ENCODE measurements at regions not wholly inside any gene's neighbourhood (a gene's known extent, or its start where the extent isn't known, plus 50 kb on each side); places are given as distances from the start of the nearest gene placed in this dataset.

DNA sequence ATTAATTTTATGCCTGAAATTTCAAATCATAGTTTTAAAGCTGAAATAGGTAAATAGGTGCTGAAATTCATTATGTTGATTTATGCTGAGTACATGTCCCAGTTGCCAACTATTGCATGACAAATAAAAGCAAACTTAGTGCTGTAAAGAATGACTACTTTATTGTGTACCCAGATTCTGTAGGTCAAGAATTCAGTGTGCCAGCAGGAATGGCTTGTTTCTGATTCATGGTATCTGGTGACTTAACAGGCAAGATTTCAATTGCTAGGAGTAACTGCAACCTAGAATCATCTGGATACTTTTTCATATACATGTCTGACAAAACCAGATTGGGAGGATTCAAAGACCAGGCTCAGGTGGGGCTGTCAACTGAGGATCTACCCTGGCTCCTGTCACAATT, 678.4 kb upstream of the ADAMTS5 start:
- TF ChIP-seq, protein P1, sequence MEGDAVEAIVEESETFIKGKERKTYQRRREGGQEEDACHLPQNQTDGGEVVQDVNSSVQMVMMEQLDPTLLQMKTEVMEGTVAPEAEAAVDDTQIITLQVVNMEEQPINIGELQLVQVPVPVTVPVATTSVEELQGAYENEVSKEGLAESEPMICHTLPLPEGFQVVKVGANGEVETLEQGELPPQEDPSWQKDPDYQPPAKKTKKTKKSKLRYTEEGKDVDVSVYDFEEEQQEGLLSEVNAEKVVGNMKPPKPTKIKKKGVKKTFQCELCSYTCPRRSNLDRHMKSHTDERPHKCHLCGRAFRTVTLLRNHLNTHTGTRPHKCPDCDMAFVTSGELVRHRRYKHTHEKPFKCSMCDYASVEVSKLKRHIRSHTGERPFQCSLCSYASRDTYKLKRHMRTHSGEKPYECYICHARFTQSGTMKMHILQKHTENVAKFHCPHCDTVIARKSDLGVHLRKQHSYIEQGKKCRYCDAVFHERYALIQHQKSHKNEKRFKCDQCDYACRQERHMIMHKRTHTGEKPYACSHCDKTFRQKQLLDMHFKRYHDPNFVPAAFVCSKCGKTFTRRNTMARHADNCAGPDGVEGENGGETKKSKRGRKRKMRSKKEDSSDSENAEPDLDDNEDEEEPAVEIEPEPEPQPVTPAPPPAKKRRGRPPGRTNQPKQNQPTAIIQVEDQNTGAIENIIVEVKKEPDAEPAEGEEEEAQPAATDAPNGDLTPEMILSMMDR (conservative IDR thresholded peaks at IDR 0.05; ENCODE audit: low read depth, low read length) = no peak
- TF ChIP-seq EZH2 (IDR thresholded peaks at IDR 0.05; ENCODE audit: borderline replicate concordance, low read depth, low read length, poor library complexity, severe bottlenecking) = no peak

All from A673 (cell line).